Caco-2 (cell line): ENCODE measurements at regions not wholly inside any gene's neighbourhood (a gene's known extent, or its start where the extent isn't known, plus 50 kb on each side); places are given as distances from the start of the nearest gene placed in this dataset.

ENCODE experiments used
- BruUV-seq: library from RNA; stranded (reverse); fragments of 400-500 nt; replicated peaks from 2 replicates; lab custom pipeline; 2021; lab: Mats Ljungman, UMichigan
- CTCF ChIA-PET: fragments of 300-600 bp; sonication (Branson Sonifier 250); formaldehyde crosslinking; loops from one replicate; lab custom pipeline; 2022; ENCODE audit warnings: antibody characterized with exemption; lab: Charles Lee
- POLR2A ChIA-PET: fragments of 300-600 bp; sonication (Branson Sonifier 250); formaldehyde crosslinking; loops from one replicate; lab custom pipeline; 2022; ENCODE audit warnings: antibody characterized with exemption; lab: Charles Lee
- DNase-seq, 2 experiments: peaks; one replicate each; pipeline versions ENCODE4 v3.0.0 to v3.0.0-alpha.2; 2020 to 2022
- H3K27me3 ChIP-seq: replicated peaks from 2 replicates; pipeline ENCODE4 v1.6.0; 2011; ENCODE audit warnings: low read length; ENCODE audit not compliant: control insufficient read depth, insufficient read depth
- H3K36me3 ChIP-seq: 2 replicates; pipeline ENCODE4 v1.5.1; 2011; ENCODE audit warnings: low read length; ENCODE audit not compliant: control insufficient read depth, insufficient read depth
- H3K4me1 ChIP-seq: fragments of 250-450 bp; sonication (Bioruptor Pico); 2 replicates; pipeline ENCODE4 v1.5.1; 2020; ENCODE audit warnings: mild to moderate bottlenecking
- H3K4me3 ChIP-seq: 2 replicates; pipeline ENCODE4 v1.5.1; 2011; ENCODE audit warnings: low read depth, mild to moderate bottlenecking, control low read depth, low read length
- H3K9me3 ChIP-seq: fragments of 250-450 bp; sonication (Bioruptor Pico); 2 replicates; pipeline ENCODE4 v1.5.1; 2020; ENCODE audit warnings: mild to moderate bottlenecking, moderate library complexity
- H3K27ac Mint-ChIP-seq: one replicate; pipeline ENCODE4 v1.8.0; 2022; ENCODE audit warnings: mixed read lengths; ENCODE audit not compliant: unreplicated experiment
- H3K27me3 Mint-ChIP-seq: one replicate; pipeline ENCODE4 v1.8.0; 2022; ENCODE audit warnings: mixed read lengths; ENCODE audit not compliant: insufficient read depth, unreplicated experiment
- H3K36me3 Mint-ChIP-seq: one replicate; pipeline ENCODE4 v1.8.0; 2022; ENCODE audit warnings: mild to moderate bottlenecking, mixed read lengths; ENCODE audit not compliant: insufficient read depth, unreplicated experiment
- H3K4me1 Mint-ChIP-seq: one replicate; pipeline ENCODE4 v1.8.0; 2022; ENCODE audit warnings: low read depth, mixed read lengths; ENCODE audit not compliant: unreplicated experiment
- H3K4me3 Mint-ChIP-seq: one replicate; pipeline ENCODE4 v1.8.0; 2022; ENCODE audit warnings: mild to moderate bottlenecking, moderate library complexity, mixed read lengths; ENCODE audit not compliant: unreplicated experiment
- H3K9me3 Mint-ChIP-seq: one replicate; pipeline ENCODE4 v1.8.0; 2022; ENCODE audit warnings: mixed read lengths; ENCODE audit not compliant: unreplicated experiment
- CTCF ChIP-seq, 2 experiments: fragments of 200-600 bp in 1 of 2; IDR thresholded peaks; 1 replicate in 1 of 2; 2 replicates in 1 of 2; pipeline versions ENCODE4 v1.5.1 to v1.8.0; 2011 to 2022; ENCODE audit warnings: antibody characterized with exemption in 1 of 2, control low read depth in 1 of 2, inconsistent platforms in 1 of 2, low read depth in 1 of 2, low read length in 1 of 2, mild to moderate bottlenecking in 1 of 2, moderate library complexity in 1 of 2; ENCODE audit not compliant: insufficient read depth in 1 of 2, severe bottlenecking in 1 of 2, unreplicated experiment in 1 of 2
- intact Hi-C: fragments of 100-400 bp; cut with micrococcal nuclease; formaldehyde crosslinking; loops from one replicate; pipeline ENCODE4 v1.10.0; 2022; ENCODE audit not compliant: unreplicated experiment

DNA sequence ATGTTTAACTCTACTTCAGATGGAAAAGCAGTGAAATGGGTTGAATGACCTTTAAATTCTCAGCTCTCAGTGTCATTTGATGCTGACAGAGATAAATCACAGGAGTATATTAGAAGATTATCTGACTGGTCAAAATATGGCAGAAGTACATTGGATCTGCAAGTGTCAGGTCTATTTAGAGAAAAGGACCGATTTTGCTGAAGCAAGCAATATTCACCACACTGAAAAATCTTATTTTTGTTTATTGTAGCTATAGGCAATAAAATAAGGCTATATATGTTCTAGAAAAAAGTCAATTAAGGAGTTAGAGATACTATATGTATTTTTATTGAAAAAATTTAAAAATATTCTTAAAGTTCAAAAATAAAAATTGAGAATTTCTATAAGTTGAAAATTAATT lies 325.3 kb downstream of the CXXC4 start:
- Mint-ChIP-seq H3K27ac (no peak overlapping the region), H3K36me3 (no peaks in the 10 kb centered on the region), H3K4me1 (no peaks in the 10 kb centered on the region), H3K9me3 (no peaks in the 10 kb centered on the region), H3K27me3 (no peaks in the 10 kb centered on the region), H3K4me3 (no peak overlapping the region)
- no peak overlapping the region for H3K4me3 ChIP-seq
- ChIA-PET CTCF (no interaction called here), POLR2A (no interaction called here)
- no peaks in the 10 kb centered on the region for H3K9me3 ChIP-seq
- H3K27me3 ChIP-seq, result no peaks in the 10 kb centered on the region
- DNase-seq, result no peak
- no peaks in the 10 kb centered on the region for H3K4me1 ChIP-seq
- intact Hi-C loops, result no loop called here
- BruUV-seq, result no TSS peak
- no peak for TF ChIP-seq CTCF (IDR thresholded peaks at IDR 0.05; ENCODE audit: insufficient read depth in 1 of 2, low read depth in 1 of 2, low read length in 1 of 2, severe bottlenecking in 1 of 2, unreplicated experiment in 1 of 2)
- H3K36me3 ChIP-seq, result no peaks in the 10 kb centered on the region

DNA sequence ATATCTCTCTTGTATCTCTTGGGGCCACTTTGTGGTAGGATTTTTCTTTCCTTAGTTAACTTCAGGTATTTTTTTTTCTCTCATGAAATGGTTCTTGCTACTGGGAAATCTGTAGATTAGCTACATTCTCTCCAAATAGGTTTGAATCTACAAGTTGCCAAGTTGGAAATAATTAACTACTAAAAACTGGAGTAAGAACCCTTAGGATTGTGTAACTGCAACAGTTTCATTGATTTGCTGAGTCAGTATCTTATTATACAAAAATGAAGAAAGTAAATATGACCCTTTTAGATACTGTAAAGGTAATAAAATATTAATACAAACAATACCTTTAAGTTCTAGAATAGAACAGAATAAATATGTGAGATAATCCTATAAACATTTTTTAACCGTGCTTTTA lies 327.9 kb downstream of the CXXC4 start:
- H3K4me3 Mint-ChIP-seq, result no peak overlapping the region
- ChIA-PET POLR2A (no interaction called here), CTCF (no interaction called here)
- no peaks in the 10 kb centered on the region for H3K9me3 Mint-ChIP-seq
- H3K27me3 Mint-ChIP-seq, result no peaks in the 10 kb centered on the region
- H3K4me1 Mint-ChIP-seq, result no peaks in the 10 kb centered on the region
- no TSS peak for BruUV-seq
- Histone ChIP-seq H3K4me1 (no peaks in the 10 kb centered on the region), H3K27me3 (no peaks in the 10 kb centered on the region), H3K4me3 (no peak overlapping the region), H3K36me3 (no peaks in the 10 kb centered on the region), H3K9me3 (no peaks in the 10 kb centered on the region)
- intact Hi-C loops, result no loop called here
- TF ChIP-seq CTCF (IDR thresholded peaks at IDR 0.05; ENCODE audit: insufficient read depth in 1 of 2, low read depth in 1 of 2, low read length in 1 of 2, severe bottlenecking in 1 of 2, unreplicated experiment in 1 of 2), result no peak
- no peaks in the 10 kb centered on the region for H3K36me3 Mint-ChIP-seq
- no peak overlapping the region for H3K27ac Mint-ChIP-seq
- no peak for DNase-seq

- H3K4me3 ChIP-seq, result no peak overlapping the region
- TF ChIP-seq CTCF (IDR thresholded peaks at IDR 0.05; ENCODE audit: insufficient read depth in 1 of 2, low read depth in 1 of 2, low read length in 1 of 2, severe bottlenecking in 1 of 2, unreplicated experiment in 1 of 2), result no peak
- Mint-ChIP-seq H3K27me3 (no peaks in the 10 kb centered on the region), H3K36me3 (no peaks in the 10 kb centered on the region), H3K4me3 (no peak overlapping the region), H3K27ac (no peak overlapping the region), H3K4me1 (no peaks in the 10 kb centered on the region), H3K9me3 (no peaks in the 10 kb centered on the region)
- no peaks in the 10 kb centered on the region for H3K27me3 ChIP-seq
- no peaks in the 10 kb centered on the region for H3K9me3 ChIP-seq
- DNase-seq, result no peak
- CTCF ChIA-PET, result no interaction called here
- H3K4me1 ChIP-seq, result no peaks in the 10 kb centered on the region
- no TSS peak for BruUV-seq
- intact Hi-C loops, result no loop called here
- H3K36me3 ChIP-seq, result no peaks in the 10 kb centered on the region
- POLR2A ChIA-PET, result no interaction called here
These were observed 330.9 kb downstream of the CXXC4 start for GRCh38 chr4:104163820-104164219.
